ENCODE measurements at regions not wholly inside any gene's neighbourhood (a gene's known extent, or its start where the extent isn't known, plus 50 kb on each side); places are given as distances from the start of the nearest gene placed in this dataset.

- TF ChIP-seq REST (IDR thresholded peaks at IDR 0.05; ENCODE audit: borderline replicate concordance) (no peak), REST (CRISPR knock-in tag; IDR thresholded peaks at IDR 0.05; ENCODE audit: low read depth) (no peak), ZNF695 (CRISPR knock-in tag; IDR thresholded peaks at IDR 0.05) (no peak), SMARCA5 (IDR thresholded peaks at IDR 0.05) (no peak), YY1 (IDR thresholded peaks at IDR 0.05; ENCODE audit: borderline replicate concordance in 1 of 3, control insufficient read depth in 1 of 3, extremely low read depth in 1 of 3, insufficient read depth in 3 of 3, insufficient read length in 1 of 3, insufficient replicate concordance in 2 of 3, low read depth in 1 of 3, low read length in 2 of 3) (no peak), ATF1 (CRISPR knock-in tag; IDR thresholded peaks at IDR 0.05) (no peak), ATF1 (tag; IDR thresholded peaks at IDR 0.05) (no peak), RERE (CRISPR knock-in tag; IDR thresholded peaks at IDR 0.05; ENCODE audit: borderline replicate concordance) (no peak), ZNF436 (CRISPR knock-in tag; IDR thresholded peaks at IDR 0.05) (no peak)
Observed at GRCh38 chr18:64699081-64699480, 550.2 kb upstream of the LINC00305 start (continued).

All from K562 (cell line).